GM12878 (cell line): ENCODE measurements at regions not wholly inside any gene's neighbourhood (a gene's known extent, or its start where the extent isn't known, plus 50 kb on each side); places are given as distances from the start of the nearest gene placed in this dataset.
A peak's percentile ranks its signal among the peaks of the same experiment; 100 is the strongest.

Experiments used
- ATAC-seq: fragments of 200-7000 bp; cut with Tn5 transposase; 3 replicates; pipeline ENCODE4 v1.9.1; 2020; ENCODE audit warnings: mild to moderate bottlenecking, moderate library complexity
- BruUV-seq: library from RNA; stranded (reverse); fragments of 400-500 nt; replicated peaks from 2 replicates; lab custom pipeline; 2021; lab: Mats Ljungman, UMichigan
- CTCF ChIA-PET: fragments of 300-600 bp; sonication (Branson Sonifier 250); formaldehyde crosslinking; extraction: SDS; loops from one replicate; lab custom pipeline; 2021; ENCODE audit warnings: inconsistent platforms; lab: Yijun Ruan, JAX
- POLR2A ChIA-PET: fragments of 350-600 bp; formaldehyde crosslinking; extraction: SDS; loops from one replicate; lab custom pipeline; 2021; ENCODE audit warnings: inconsistent platforms; lab: Charles Lee
- RAD21 ChIA-PET: fragments of 300-600 bp; sonication (Branson Sonifier 250); formaldehyde crosslinking; loops from one replicate; lab custom pipeline; 2023; ENCODE audit warnings: antibody characterized with exemption; ENCODE audit not compliant: unreplicated experiment; lab: Charles Lee
- SMC1A ChIA-PET: fragments of 300-600 bp; sonication (Branson Sonifier 250); formaldehyde crosslinking; loops from one replicate; lab custom pipeline; 2023; ENCODE audit not compliant: unreplicated experiment, uncharacterized antibody; lab: Charles Lee
- DNase-seq: peaks from one replicate; pipeline ENCODE4 v3.0.0-alpha.2; 2011; ENCODE audit warnings: low read depth, low spot score
- FAIRE-seq: peaks from 3 replicates; lab custom pipeline; 2011; peaks lifted over from hg19 to GRCh38; lab: Jason Lieb, UNC
- H2AFZ ChIP-seq: 2 replicates; pipeline ENCODE4 v1.6.0; 2011; ENCODE audit warnings: low read depth, low read length, control low read depth; ENCODE audit not compliant: control insufficient read depth
- H3K27ac ChIP-seq: 2 replicates; pipeline ENCODE4 v1.5.1; 2011; ENCODE audit warnings: control low read depth; ENCODE audit not compliant: control insufficient read depth, insufficient read depth
- H3K27me3 ChIP-seq, 2 experiments: replicated peaks in 1 of 2; 2 replicates each; pipeline versions ENCODE4 v1.6.0 to v1.6.1; 2011; ENCODE audit warnings: low read length in 1 of 2; ENCODE audit not compliant: control insufficient read depth in 2 of 2, insufficient read depth in 2 of 2
- H3K36me3 ChIP-seq, 2 experiments: 2 replicates each; pipeline ENCODE4 v1.5.1; 2011; ENCODE audit warnings: low read length in 1 of 2; ENCODE audit not compliant: control insufficient read depth in 2 of 2, insufficient read depth in 2 of 2
- H3K4me1 ChIP-seq: 2 replicates; pipeline ENCODE4 v1.6.1; 2011; ENCODE audit warnings: mild to moderate bottlenecking, low read length, moderate library complexity, mixed read lengths; ENCODE audit not compliant: control insufficient read depth, insufficient read depth
- H3K4me2 ChIP-seq: 2 replicates; pipeline ENCODE4 v1.6.0; 2011; ENCODE audit warnings: control low read depth; ENCODE audit not compliant: control insufficient read depth, insufficient read depth
- H3K4me3 ChIP-seq: fragments of 200-600 bp; sonication (generic); 2 replicates; pipeline ENCODE4 v1.5.1; 2016
- H3K79me2 ChIP-seq: 2 replicates; pipeline ENCODE4 v1.6.0; 2011; ENCODE audit warnings: low read length; ENCODE audit not compliant: control insufficient read depth, insufficient read depth
- H3K9ac ChIP-seq: 2 replicates; pipeline ENCODE4 v1.8.0; 2011; ENCODE audit warnings: low read length, control low read depth, mixed read lengths; ENCODE audit not compliant: control insufficient read depth, insufficient read depth
- H3K9me3 ChIP-seq: replicated peaks from 3 replicates; pipeline ENCODE4 v1.5.1; 2011; ENCODE audit warnings: mild to moderate bottlenecking, low read length; ENCODE audit not compliant: control insufficient read depth, insufficient read depth
- H4K20me1 ChIP-seq: 2 replicates; pipeline ENCODE4 v1.6.0; 2011; ENCODE audit not compliant: control insufficient read depth, insufficient read depth
- ATF2 ChIP-seq: IDR thresholded peaks from 2 replicates; pipeline ENCODE4 v1.6.1; 2012; ENCODE audit warnings: low read length, inconsistent platforms
- CBX5 ChIP-seq: sonication (generic); IDR thresholded peaks from 2 replicates; pipeline ENCODE4 v1.6.1; 2016; ENCODE audit warnings: low read depth, moderate library complexity, mild to moderate bottlenecking, inconsistent platforms
- CEBPZ ChIP-seq: fragments of 150-350 bp; IDR thresholded peaks from 2 replicates; pipeline ENCODE4 v1.6.1; 2016; ENCODE audit warnings: low read depth, low read length
- CHD2 ChIP-seq: IDR thresholded peaks from 2 replicates; pipeline ENCODE4 v1.6.1; 2011; ENCODE audit warnings: low read depth, low read length, improper control_type of control experiment, borderline replicate concordance
- JUND ChIP-seq: IDR thresholded peaks from 2 replicates; pipeline ENCODE4 v1.6.1; 2012; ENCODE audit warnings: low read depth, mild to moderate bottlenecking, low read length, improper control_type of control experiment, moderate library complexity
- POU2F2 ChIP-seq: IDR thresholded peaks from 3 replicates; pipeline ENCODE4 v1.6.1; 2011; ENCODE audit warnings: low read depth, mild to moderate bottlenecking, low read length, borderline replicate concordance
- RAD21 ChIP-seq: IDR thresholded peaks from 2 replicates; pipeline ENCODE4 v1.6.1; 2011; ENCODE audit warnings: mild to moderate bottlenecking, low read depth, low read length, moderate library complexity; ENCODE audit not compliant: insufficient read depth
- SMC3 ChIP-seq: IDR thresholded peaks from 2 replicates; pipeline ENCODE4 v1.6.1; 2011; ENCODE audit warnings: low read length, improper control_type of control experiment, borderline replicate concordance
- SP1 ChIP-seq: IDR thresholded peaks from one replicate; pipeline ENCODE4 v1.6.1; 2011; ENCODE audit warnings: low read depth, low read length
- ZNF274 ChIP-seq: IDR thresholded peaks from one replicate; pipeline ENCODE4 v1.8.0; 2011; ENCODE audit not compliant: insufficient read length, insufficient read depth
- WGBS: methylation state at CpG from one replicate; pipeline ENCODE4 v1.1.6; 2016; ENCODE audit warnings: low lambda C conversion rate; ENCODE audit not compliant: insufficient replicate concordance, insufficient coverage; ENCODE audit errors: missing lambda C conversion rate; 5-methylcytosine and 5-hydroxymethylcytosine counted together
- in situ Hi-C: fragments of 300-500 bp; cut with MboI; formaldehyde crosslinking; loops from 9 replicates; pipeline ENCODE4 v1.14.3; 2018; ENCODE audit warnings: mixed read lengths
- intact Hi-C: fragments of 100-400 bp; cut with micrococcal nuclease; formaldehyde crosslinking; loops from one replicate; pipeline ENCODE4 v1.14.2; 2022; ENCODE audit not compliant: unreplicated experiment
- TF ChIP-seq, protein P1 (sequence below), 3 experiments: IDR thresholded peaks in 2 of 3; conservative IDR thresholded peaks in 1 of 3; 2 replicates each; pipeline ENCODE4 v1.5.1; 2011; ENCODE audit warnings: low read depth in 3 of 3, low read length in 3 of 3, mild to moderate bottlenecking in 3 of 3, control low read depth in 2 of 3, moderate library complexity in 2 of 3, inconsistent platforms in 1 of 3, mixed read lengths in 1 of 3; ENCODE audit not compliant: control insufficient read depth in 2 of 3, insufficient read depth in 1 of 3; ENCODE audit errors: extremely low read depth in 1 of 3
- TF ChIP-seq, protein P2 (sequence below): fragments of 150-350 bp; IDR thresholded peaks from 2 replicates; pipeline ENCODE4 v1.6.1; 2014; ENCODE audit warnings: mild to moderate bottlenecking, low read depth, low read length
- TF ChIP-seq, protein P3 (sequence below): IDR thresholded peaks from 2 replicates; pipeline ENCODE4 v1.6.1; 2011; ENCODE audit warnings: low read depth, mild to moderate bottlenecking, low read length, moderate library complexity, borderline replicate concordance; ENCODE audit errors: extremely low read depth

GRCh38 chr14:80055667-80056496 is 155.4 kb downstream of the DIO2 start:
- TF ChIP-seq CEBPZ (no peak), RAD21 (peak; percentile 75), ATF2 (no peak), SMC3 (peak; percentile 53; the same call in 1 of the 2 replicates), POU2F2 (no peak), SP1 (no peak), CBX5 (no peak), JUND (no peak), CHD2 (no peak), ZNF274 (no peak)
- TF ChIP-seq, protein P1, sequence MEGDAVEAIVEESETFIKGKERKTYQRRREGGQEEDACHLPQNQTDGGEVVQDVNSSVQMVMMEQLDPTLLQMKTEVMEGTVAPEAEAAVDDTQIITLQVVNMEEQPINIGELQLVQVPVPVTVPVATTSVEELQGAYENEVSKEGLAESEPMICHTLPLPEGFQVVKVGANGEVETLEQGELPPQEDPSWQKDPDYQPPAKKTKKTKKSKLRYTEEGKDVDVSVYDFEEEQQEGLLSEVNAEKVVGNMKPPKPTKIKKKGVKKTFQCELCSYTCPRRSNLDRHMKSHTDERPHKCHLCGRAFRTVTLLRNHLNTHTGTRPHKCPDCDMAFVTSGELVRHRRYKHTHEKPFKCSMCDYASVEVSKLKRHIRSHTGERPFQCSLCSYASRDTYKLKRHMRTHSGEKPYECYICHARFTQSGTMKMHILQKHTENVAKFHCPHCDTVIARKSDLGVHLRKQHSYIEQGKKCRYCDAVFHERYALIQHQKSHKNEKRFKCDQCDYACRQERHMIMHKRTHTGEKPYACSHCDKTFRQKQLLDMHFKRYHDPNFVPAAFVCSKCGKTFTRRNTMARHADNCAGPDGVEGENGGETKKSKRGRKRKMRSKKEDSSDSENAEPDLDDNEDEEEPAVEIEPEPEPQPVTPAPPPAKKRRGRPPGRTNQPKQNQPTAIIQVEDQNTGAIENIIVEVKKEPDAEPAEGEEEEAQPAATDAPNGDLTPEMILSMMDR (IDR thresholded peaks at IDR 0.05 in 2 of 3, conservative IDR thresholded peaks at IDR 0.05 in 1 of 3; ENCODE audit: control insufficient read depth in 2 of 3, extremely low read depth in 1 of 3, insufficient read depth in 1 of 3, low read depth in 3 of 3, low read length in 3 of 3) = peak; percentile 51 to 63 (median 52); a peak in 5 of 6 replicates
- TF ChIP-seq, protein P2, sequence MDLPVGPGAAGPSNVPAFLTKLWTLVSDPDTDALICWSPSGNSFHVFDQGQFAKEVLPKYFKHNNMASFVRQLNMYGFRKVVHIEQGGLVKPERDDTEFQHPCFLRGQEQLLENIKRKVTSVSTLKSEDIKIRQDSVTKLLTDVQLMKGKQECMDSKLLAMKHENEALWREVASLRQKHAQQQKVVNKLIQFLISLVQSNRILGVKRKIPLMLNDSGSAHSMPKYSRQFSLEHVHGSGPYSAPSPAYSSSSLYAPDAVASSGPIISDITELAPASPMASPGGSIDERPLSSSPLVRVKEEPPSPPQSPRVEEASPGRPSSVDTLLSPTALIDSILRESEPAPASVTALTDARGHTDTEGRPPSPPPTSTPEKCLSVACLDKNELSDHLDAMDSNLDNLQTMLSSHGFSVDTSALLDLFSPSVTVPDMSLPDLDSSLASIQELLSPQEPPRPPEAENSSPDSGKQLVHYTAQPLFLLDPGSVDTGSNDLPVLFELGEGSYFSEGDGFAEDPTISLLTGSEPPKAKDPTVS = no peak
- TF ChIP-seq, protein P3, sequence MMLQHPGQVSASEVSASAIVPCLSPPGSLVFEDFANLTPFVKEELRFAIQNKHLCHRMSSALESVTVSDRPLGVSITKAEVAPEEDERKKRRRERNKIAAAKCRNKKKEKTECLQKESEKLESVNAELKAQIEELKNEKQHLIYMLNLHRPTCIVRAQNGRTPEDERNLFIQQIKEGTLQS = no peak
- DNase-seq (no peak), FAIRE-seq (no peak), ATAC-seq (peak; percentile 24; the same call in 2 of the 3 replicates)
- Histone ChIP-seq H3K4me3 (no peak overlapping the region), H3K36me3 (no peaks in the 10 kb centered on the region), H3K4me1 (no peaks in the 10 kb centered on the region), H3K27me3 (no peaks in the 10 kb centered on the region), H3K9ac (no peak overlapping the region), H3K27ac (no peak overlapping the region), H3K9me3 (no peaks in the 10 kb centered on the region), H3K4me2 (no peak overlapping the region), H4K20me1 (no peaks in the 10 kb centered on the region), H2AFZ (no peak overlapping the region), H3K79me2 (no peaks in the 10 kb centered on the region)
- 18% methylated on average over 7 of the region's 7 CpGs for WGBS
- BruUV-seq = no TSS peak
- ChIA-PET SMC1A (interaction anchor here (0.7 to 1.8 kb wide), 5 partner anchors 20 to 807 kb away, joined by 3 to 10 read pairs (median 4); no protein-coding TSS in a partner anchor), RAD21 (interaction anchor here (0.5 to 1.2 kb wide), 3 partner anchors 795 to 932 kb away, joined by 3 to 5 read pairs (median 4); no protein-coding TSS in a partner anchor), POLR2A (no interaction called here), CTCF (interaction anchor here (0.7 to 3.3 kb wide), 14 partner anchors 9 to 941 kb away, joined by 3 to 11 read pairs (median 3); no protein-coding TSS in a partner anchor)
- in situ Hi-C loops (loop anchor here (10.0 kb wide), 1 partner anchor 789 kb away; no protein-coding TSS in a partner anchor), intact Hi-C loops (loop anchor here (2.0 kb wide), 1 partner anchor 795 kb away; no protein-coding TSS in a partner anchor)
